Superior temporal gyrus (tissue), 1 donor: ENCODE measurements at regions not wholly inside any gene's neighbourhood (a gene's known extent, or its start where the extent isn't known, plus 50 kb on each side); places are given as distances from the start of the nearest gene placed in this dataset.
"Not testable (repeated sequence)": the region's sequence is repeated elsewhere in the genome, so short reads cannot be mapped to it uniquely, and the experiment has no call there.

Experiments used
- DNase-seq: peaks from one replicate; pipeline ENCODE4 v3.0.0-alpha.2; 2016; ENCODE audit errors: extremely low spot score

DNA sequence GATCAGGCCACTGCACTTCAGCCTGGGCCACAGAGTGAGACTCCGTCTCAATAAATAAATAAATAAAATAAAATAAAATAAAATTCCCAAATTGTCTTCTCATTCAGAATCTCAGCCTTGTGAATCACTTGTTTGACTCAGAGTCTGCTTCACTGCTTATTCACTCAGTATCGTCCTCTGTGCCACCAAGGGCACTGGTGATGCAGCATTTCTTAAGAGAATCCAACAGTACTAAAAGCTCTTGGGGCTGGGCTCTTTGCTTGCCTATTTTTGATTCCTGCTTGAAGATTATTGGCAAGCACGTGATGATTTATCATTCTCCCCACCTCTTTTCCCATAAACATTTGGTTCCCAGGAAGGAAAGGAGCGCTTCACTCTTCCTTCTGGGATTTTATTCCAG is 54.8 kb upstream of the HMGB1 start:
- DNase-seq: no peak

DNA sequence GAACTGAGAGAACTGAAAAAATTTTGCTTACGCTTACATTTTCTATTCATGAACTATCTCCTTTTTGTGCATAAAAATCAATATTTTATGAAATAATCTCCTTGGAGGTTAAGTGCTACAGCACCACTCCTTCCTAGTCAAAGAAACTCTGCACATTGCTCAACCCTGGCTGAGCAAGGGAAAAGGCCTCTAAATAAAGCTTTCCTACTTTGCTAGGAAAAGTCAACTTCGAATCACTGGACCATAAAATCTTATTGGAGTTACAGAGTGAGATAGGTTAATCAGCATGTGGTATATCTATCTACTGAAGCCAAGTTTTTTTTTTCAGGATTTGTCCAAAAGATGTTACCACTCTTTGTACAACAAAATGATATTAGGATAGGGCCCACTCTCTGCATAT is 57.5 kb upstream of the HMGB1 start:
- no peak for DNase-seq

DNA sequence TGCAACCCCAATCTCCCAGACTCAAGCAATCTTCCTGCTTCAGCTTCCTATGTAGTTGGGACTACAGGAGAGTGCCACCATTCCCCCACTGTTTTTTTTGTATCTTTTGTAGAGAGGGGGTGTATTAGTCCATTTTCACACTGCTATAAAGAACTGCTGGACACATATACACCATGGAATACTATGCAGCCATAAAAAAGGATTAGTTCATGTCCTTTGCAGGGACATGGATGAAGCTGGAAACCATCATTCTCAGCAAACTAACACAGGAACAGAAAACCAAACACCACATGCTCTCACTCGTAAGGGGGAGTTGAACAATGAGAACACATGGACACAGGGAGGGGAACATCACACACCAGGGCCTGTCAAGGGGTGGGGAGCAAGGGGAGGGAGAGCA is 58.1 kb upstream of the HMGB1 start:
- not testable (repeated sequence) for DNase-seq

DNA sequence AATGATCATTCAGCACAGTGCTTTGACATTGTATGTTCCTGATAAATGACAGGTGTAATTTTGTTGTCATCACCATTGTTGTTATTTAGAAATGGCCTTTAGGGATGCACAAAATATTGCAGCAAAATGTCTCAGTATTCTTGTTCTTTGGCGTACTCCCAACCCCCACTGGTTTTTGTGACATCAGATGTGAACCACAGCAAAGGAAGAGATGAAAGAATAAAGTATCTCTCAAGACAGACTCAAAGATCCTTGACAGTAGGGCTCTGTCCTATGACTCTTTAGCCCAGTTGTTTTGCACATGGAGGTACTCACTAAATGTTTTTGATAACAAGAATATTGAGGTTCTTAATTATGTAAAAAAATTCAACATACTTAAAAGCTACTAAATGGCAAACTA is 59.5 kb upstream of the HMGB1 start:
- DNase-seq: not testable (repeated sequence)

DNA sequence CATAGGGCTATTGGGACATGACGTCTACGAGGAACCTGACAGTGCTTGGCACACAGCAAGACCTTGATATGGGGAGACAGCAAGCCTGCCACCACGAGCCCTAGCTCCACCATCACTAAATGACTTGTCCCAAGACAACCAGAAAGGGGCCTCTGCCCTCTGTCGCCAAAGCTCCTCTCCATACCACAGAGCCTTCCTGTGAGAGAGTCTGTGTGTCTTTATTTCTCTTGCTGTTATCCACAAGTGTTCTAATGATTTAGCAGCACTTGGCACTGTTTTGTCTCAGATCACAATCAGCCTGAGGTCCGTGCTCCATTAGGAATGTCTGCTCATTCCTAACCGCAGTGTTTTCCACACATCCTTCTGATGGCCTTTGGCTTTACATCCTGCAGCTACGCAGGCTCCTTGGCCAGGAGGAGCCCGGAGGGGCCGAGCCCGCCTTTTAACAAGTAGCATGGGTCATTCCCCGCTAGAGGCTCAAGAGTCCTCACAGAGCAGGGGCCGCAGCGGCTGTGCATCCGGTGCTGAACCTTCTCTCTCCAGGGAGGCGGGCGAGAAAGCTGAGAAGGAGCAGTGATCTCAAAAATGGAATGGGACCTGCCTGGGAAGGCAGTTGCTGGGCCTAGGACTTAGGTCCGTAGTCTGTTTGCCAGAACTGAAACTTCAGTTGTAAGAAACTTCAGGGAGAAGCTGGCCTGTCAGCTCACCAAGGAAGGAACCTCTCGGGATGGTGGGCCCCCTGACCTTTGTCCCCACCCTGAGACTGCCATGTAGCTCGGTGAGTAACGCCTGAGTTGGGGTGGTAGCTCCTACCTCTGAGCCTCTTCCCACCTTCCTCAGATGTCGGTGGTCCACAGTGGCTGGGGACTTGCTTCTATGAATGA is 61.1 kb upstream of the HMGB1 start:
- DNase-seq: no peak

DNA sequence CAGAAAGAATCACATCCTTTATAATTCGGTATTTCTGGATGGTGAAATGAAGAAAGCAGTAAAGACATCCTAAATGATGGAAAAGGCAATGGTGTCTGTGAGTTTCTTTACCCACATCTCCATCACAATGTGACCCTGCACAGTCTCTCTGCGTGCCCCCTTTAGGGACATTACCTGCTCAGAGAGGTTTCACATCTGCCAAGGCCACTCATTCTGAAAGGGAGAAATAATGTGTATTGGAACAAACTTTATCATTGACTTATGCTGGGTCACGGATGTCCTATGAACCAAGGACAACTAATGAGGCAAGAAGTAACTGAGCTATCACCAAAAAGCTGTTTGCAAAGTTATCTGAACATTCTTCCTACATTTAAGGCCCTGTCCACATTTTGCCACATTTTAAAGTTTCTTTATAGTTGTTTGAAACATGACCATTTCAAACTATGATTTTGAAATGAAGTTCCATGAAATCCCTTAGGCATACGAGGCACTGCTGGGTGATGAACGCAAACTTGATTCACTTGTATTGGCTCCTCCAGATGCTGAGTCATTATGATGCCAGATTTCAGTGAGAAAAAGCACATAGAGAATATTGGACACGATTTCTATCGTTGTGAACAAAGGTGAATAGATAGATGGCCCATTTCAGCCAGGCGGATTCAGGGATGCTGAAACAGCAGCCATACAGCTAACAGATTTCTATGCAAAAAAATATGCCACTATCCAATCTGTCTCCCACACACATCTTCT is 63.5 kb upstream of the HMGB1 start:
- DNase-seq: no peak

DNA sequence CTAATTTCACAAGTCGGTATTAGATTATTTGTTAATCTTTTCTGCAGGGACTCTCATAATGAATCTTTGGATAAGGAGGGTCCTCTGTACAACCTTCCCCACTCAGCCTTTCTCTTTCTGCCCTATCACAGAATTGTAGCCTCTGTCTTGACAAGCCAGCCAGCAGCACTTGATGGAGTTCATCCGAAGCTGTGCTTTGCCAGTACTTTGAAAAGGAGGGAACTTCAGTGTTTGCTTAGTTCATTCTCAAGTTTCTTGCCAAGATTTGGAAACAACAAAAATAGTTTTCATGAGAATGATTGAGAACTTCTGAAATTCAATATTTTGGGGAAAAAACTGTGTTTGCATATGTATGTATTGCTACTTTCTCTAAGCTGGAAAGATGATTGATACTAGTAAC is 69.3 kb upstream of the HMGB1 start:
- no peak for DNase-seq

DNA sequence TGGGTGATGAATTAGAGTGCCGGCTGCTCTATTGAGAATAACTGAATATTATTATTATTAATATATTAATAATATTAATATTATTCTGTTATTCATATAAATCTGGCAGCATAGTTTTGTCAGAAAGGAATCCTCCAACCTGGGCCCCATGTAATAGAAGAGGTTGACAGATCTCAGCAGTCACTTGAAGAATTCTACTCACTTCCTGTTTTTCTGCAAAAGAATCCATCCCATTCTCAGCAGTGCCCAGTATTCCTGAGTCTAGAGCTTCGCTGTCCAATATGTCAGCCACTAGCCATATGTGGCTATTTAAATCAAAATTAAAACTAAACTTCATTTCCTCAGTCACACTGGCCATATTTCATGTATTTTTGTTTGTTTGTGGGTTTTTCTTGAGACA is 72.4 kb upstream of the USPL1 start:
- no peak for DNase-seq

DNA sequence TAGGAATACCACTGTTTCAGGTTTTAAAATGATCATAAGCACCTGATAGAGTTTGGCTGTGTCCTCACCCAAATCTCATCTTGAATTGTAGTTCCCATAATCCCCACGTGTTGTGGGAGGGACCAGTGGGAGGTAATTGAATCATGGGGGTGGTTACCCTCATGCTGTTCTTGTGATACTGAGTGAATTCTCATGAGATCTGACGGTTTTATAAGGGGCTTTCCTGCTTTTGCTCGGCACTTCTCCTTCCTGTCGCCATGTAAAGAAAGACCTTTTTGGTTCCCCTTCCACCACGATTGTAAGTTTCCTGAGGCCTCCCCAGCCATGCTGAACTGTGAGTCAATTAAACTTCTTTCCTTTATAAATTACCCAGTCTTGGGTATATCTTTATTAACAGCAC is 69.7 kb upstream of the USPL1 start:
- DNase-seq: not testable (repeated sequence)

DNA sequence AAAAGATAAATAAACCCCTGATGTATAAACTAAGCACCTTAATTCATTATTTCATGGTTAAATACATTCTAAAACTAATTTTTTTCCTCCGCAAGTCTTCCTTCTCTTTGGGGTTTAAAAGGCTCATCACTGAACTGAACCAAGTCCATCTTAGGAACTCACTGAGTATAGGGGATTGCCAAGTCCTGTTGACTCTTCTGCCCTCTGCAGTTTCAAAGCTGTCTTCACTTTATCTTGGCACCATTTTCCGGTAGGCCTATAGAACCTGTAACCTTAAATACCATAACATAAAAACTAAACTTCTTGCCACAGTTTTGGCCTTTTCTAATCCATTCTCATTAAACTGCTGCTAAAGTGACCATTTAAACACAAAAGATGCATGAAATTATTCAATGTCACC is 66.5 kb upstream of the USPL1 start:
- DNase-seq: peak; percentile 20

DNA sequence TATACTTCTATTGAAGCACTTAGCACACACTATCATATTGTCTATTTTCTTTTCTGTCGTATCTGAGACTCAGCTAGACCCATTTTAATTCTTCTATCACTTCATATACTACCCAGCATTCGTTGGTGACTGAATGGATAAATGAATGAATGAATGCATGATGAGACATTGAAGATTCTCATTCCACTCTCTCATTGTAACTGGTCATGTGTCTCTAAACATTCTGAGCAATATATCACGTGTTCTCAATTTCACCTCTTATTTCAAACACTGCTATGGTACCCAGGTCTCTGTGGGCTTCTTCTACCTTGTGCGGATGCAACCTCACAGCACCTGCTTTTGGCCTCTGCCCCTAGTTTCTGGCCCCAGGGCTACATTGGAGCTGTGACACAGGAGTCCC is 65.2 kb upstream of the USPL1 start:
- no peak for DNase-seq

DNA sequence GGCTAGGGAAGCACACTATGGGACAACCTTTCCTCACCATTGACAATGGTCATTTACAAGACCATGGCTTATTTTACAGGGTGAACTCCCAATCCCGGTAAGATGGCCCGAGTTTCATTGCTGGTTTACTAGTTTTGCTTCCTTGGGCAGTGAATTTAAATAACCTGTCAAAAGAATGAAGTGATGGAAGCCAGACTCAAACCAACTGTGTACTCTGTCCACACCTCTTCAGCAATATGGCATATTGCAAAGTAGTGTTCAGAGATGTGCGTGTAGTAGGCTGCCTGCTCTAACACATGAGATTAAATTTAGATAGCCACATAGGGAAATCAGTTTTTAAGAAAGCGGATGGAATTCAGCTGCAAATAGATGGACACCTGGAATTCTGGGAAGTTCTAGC is 58.4 kb upstream of the USPL1 start:
- no peak for DNase-seq

DNA sequence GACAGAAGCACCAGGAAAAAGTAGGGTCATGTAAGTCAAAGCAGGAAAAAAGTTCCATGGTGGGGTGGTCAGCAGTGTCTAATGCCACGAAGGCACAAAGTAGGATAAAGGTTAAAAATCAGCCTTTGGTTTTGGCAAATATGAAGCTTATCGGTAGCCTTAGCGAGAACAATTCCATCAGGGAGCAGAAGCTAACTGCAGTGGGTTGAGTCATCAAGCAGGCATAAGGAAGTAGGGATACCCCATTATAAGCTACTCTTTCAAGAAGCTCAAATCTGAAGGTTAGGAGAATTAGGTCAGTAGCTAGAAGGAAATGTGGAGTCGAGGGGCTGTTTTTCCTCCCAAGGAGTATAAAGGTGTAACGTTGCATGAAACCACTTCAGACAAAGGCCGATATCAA is 57.5 kb upstream of the USPL1 start:
- no peak for DNase-seq

DNA sequence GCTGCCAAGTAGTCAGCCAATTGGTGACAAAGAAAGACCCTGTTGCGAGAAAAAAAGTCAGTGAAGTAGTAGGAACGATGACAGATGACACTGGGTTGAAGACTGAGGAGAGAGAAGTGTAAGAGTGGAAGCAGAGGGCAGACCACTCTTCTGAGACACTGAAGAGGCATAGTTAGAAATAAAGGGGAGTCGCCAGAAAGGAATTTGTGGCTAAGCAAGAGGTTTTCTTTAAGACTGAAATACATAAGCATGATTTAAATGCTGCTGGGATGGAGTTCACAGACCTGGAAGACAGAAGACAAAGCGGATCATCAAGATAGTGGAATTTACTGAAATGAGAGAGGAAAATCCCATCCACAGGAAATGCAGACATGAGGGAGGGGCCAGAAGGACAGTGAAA is 56.2 kb upstream of the USPL1 start:
- DNase-seq: no peak

DNA sequence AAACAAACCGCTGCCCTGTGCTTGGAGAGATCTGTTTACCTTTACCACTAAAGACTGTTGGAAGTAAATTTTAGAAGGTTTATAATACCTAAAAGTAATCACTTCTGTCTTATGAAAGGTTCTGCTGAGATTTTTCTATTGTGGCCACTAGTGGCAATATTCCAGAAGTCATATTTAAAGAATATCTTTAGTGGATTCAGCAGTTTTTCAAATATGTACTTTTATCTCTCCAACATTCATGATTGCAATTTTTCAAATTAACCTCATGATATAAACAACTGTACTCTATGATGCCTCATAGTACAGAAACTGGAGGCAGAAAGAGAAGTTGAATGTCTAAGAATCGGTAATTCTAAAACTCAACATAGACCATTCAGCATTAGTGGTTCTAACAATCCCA is 53.2 kb upstream of the USPL1 start:
- no peak for DNase-seq

DNA sequence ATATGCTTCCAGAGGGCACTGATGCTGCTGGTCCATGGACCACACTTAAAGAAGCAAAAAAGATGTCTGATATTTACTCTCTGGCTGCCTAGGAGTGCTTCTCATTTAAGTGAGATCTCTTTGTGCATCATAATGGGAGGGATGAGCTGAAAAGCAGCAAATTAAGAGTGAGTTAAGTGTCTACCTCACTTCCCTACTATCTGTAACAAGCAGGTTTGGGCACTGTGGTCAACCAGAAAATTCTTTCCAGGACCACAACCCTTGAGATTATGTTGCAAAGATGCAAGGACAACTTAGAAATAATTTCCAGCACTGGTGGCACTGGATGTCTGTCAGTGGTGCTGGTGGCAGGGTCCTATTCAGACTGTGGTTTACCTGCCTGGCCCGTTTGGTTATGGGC is 52.1 kb upstream of the USPL1 start:
- no peak for DNase-seq

DNA sequence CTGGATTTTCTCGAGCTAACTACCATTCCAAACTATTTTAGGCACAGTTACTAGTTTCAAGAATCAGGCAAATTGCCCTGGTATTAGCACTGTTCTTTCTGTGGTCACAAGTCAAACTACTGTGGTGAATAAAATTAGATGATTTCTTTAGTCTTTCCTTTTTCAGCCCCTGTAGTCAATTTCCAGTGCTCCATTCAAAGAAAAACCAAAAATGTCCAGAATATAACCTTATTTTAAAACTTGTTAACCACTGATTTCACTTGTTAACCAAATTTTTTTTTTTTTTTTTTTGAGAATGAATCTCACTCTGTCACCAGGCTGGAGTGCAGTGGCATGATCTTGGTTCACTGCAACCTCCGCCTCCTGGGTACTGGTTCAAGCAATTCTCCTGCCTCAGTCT is 50.6 kb upstream of the USPL1 start:
- no peak for DNase-seq
